OCI-LY3 (cell line): ENCODE measurements at regions not wholly inside any gene's neighbourhood (a gene's known extent, or its start where the extent isn't known, plus 50 kb on each side); places are given as distances from the start of the nearest gene placed in this dataset.

Source experiments
- H2AFZ ChIP-seq: fragments of 200-600, 300-600 bp; shearing (Covaris generic); 2 replicates; pipeline ENCODE4 v1.6.0; 2014; ENCODE audit warnings: antibody characterized with exemption, low read depth, low read length
- H3K27ac ChIP-seq: fragments of 200-600, 300-600 bp; sonication (generic); 2 replicates; pipeline ENCODE4 v1.5.1; 2014; ENCODE audit warnings: mild to moderate bottlenecking, low read length, moderate library complexity, mixed read lengths
- H3K27me3 ChIP-seq: fragments of 200-600, 300-600 bp; sonication (generic); 2 replicates; pipeline ENCODE4 v1.6.1; 2014; ENCODE audit warnings: low read depth, low read length, mixed read lengths
- H3K36me3 ChIP-seq: fragments of 200-600, 300-600 bp; sonication (generic); replicated peaks from 2 replicates; pipeline ENCODE3; 2014; ENCODE audit warnings: low read depth, low read length, mixed read lengths
- H3K4me1 ChIP-seq: fragments of 300-600, 200-600 bp; sonication (generic); 2 replicates; pipeline ENCODE4 v1.6.1; 2014; ENCODE audit warnings: low read length, mixed read lengths
- H3K4me2 ChIP-seq: fragments of 200-600, 300-600 bp; sonication (generic); 2 replicates; pipeline ENCODE4 v1.6.1; 2014; ENCODE audit warnings: low read length, mixed read lengths
- H3K4me3 ChIP-seq: fragments of 300-600, 200-600 bp; sonication (generic); 2 replicates; pipeline ENCODE4 v1.5.1; 2014; ENCODE audit warnings: antibody characterized with exemption, mild to moderate bottlenecking, low read length, moderate library complexity
- H3K79me2 ChIP-seq: fragments of 300-600, 200-600 bp; shearing (Covaris generic); 2 replicates; pipeline ENCODE4 v1.6.1; 2014; ENCODE audit warnings: mild to moderate bottlenecking, low read length, mixed read lengths
- H3K9ac ChIP-seq: fragments of 300-600, 200-600 bp; shearing (Covaris generic); 2 replicates; pipeline ENCODE4 v1.6.0; 2014; ENCODE audit warnings: mild to moderate bottlenecking, low read length, moderate library complexity
- H3K9me3 ChIP-seq: fragments of 200-600, 300-600 bp; shearing (Covaris generic); 2 replicates; pipeline ENCODE4 v1.6.1; 2014; ENCODE audit warnings: low read length, mixed read lengths; ENCODE audit not compliant: insufficient read depth
- H4K20me1 ChIP-seq: fragments of 200-600, 300-600 bp; sonication (generic); 2 replicates; pipeline ENCODE4 v1.6.1; 2016; ENCODE audit warnings: low read length, mixed read lengths; ENCODE audit not compliant: insufficient read depth
- EZH2phosphoT487 ChIP-seq: fragments of 200-600 bp; shearing (Covaris generic); IDR thresholded peaks from 2 replicates; pipeline ENCODE4 v1.6.1; 2018; ENCODE audit warnings: antibody characterized with exemption, mixed run types, low read depth
- TF ChIP-seq, protein P1 (sequence below): fragments of 200-600, 300-600 bp; sonication (generic); IDR thresholded peaks from 2 replicates; pipeline ENCODE4 v1.5.1; 2014; ENCODE audit warnings: antibody characterized with exemption, low read length, low read depth

DNA sequence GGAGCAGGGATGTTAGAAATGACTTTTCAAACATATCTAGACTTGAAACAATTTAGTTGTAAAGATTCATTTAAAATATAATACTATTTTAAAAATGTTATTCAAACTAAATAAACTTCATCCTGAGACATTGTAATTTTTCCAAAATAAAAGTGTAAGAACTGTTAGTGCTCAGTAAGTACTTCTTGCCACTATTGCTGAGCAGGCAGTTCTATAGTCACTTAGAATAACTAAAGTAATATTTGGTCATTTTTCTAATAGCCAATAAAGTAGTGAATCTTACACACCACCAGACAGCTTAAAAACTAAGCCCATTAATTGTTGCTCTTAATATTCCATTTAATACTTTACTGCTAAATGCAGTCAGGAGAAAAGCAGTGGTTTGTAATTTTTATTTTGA is 1120.0 kb upstream of the CDH10 start:
- H3K36me3 ChIP-seq: no peaks in the 10 kb centered on the region
- H3K27ac ChIP-seq: no peak overlapping the region
- no peaks in the 10 kb centered on the region for H3K79me2 ChIP-seq
- H3K4me2 ChIP-seq: no peak overlapping the region
- H3K27me3 ChIP-seq: no peaks in the 10 kb centered on the region
- no peaks in the 10 kb centered on the region for H3K4me1 ChIP-seq
- TF ChIP-seq, protein P1, sequence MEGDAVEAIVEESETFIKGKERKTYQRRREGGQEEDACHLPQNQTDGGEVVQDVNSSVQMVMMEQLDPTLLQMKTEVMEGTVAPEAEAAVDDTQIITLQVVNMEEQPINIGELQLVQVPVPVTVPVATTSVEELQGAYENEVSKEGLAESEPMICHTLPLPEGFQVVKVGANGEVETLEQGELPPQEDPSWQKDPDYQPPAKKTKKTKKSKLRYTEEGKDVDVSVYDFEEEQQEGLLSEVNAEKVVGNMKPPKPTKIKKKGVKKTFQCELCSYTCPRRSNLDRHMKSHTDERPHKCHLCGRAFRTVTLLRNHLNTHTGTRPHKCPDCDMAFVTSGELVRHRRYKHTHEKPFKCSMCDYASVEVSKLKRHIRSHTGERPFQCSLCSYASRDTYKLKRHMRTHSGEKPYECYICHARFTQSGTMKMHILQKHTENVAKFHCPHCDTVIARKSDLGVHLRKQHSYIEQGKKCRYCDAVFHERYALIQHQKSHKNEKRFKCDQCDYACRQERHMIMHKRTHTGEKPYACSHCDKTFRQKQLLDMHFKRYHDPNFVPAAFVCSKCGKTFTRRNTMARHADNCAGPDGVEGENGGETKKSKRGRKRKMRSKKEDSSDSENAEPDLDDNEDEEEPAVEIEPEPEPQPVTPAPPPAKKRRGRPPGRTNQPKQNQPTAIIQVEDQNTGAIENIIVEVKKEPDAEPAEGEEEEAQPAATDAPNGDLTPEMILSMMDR: no peak
- TF ChIP-seq EZH2phosphoT487: no peak
- no peak overlapping the region for H3K9ac ChIP-seq
- H4K20me1 ChIP-seq: no peaks in the 10 kb centered on the region
- no peak overlapping the region for H2AFZ ChIP-seq
- no peak overlapping the region for H3K4me3 ChIP-seq
- H3K9me3 ChIP-seq: no peaks in the 10 kb centered on the region

DNA sequence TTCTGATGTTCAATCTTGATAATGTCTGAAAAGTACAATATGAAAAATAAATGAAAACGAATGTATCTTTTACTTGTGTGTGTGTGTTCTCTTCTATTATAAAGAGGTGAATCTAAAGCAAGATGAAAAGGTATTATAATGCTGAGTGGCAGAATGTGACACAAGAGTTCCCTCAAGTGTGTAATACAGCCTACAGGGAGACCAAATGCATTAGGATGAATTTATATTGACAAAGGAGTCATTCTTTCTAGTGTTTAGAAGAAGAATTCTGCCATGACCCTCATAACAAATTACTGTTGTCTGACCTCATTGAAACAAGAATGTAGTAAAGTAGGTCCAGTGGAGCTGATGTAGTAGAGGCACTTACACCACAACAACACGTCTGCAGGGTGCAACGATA is 1119.0 kb upstream of the CDH10 start:
- H2AFZ ChIP-seq: no peak overlapping the region
- TF ChIP-seq EZH2phosphoT487: no peak
- TF ChIP-seq, protein P1: no peak
- H3K4me3 ChIP-seq: no peak overlapping the region
- no peaks in the 10 kb centered on the region for H3K36me3 ChIP-seq
- no peaks in the 10 kb centered on the region for H3K79me2 ChIP-seq
- no peak overlapping the region for H3K27ac ChIP-seq
- H3K4me1 ChIP-seq: no peaks in the 10 kb centered on the region
- no peaks in the 10 kb centered on the region for H3K9me3 ChIP-seq
- no peaks in the 10 kb centered on the region for H4K20me1 ChIP-seq
- H3K27me3 ChIP-seq: no peaks in the 10 kb centered on the region
- H3K9ac ChIP-seq: no peak overlapping the region
- H3K4me2 ChIP-seq: no peak overlapping the region

DNA sequence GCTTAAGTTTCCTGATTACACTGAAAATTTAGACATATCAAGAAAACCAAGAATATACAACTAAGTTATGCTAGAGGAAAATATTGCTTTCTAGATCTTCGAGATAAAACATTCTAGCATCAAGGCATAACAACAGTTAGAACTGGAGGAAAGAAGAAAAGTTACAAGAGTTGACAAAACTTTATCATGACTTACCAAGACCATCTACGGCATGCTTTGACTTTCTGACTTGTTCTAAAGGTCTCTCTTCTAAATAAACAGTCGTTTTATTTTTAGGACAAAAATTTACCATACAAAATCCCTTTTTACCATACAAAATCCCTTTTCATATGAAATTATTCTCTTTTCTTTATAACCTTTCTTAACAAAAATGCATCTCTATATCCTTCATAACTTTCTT is 1110.1 kb upstream of the CDH10 start:
- Histone ChIP-seq H3K9me3 (peaks cover 14% of the 10 kb centered on the region; the same call in 1 of the 2 replicates), H3K27ac (no peak overlapping the region), H3K79me2 (no peaks in the 10 kb centered on the region), H4K20me1 (no peaks in the 10 kb centered on the region), H3K4me1 (no peaks in the 10 kb centered on the region), H2AFZ (no peak overlapping the region), H3K4me2 (no peak overlapping the region), H3K27me3 (no peaks in the 10 kb centered on the region), H3K4me3 (no peak overlapping the region), H3K9ac (no peak overlapping the region), H3K36me3 (no peaks in the 10 kb centered on the region)
- TF ChIP-seq, protein P1: no peak
- no peak for TF ChIP-seq EZH2phosphoT487

DNA sequence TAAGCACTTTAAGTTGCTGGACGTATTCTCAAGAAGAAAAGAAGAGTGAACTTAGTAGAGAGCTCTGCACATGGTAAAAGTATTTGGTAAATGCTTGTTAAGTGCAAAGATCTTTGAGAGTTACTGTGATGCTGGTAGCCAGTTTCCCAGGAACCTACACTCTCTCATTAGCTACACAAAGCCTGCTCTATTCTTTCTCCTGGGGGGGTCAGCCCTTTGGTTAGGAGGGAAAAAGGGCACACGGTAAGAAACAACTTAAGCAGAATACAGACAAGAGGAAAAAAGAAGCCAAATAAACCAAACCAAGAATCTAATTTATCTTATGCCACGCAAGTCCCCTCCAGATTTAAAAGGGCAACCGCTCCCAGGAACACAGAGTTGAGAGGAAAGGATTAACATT is 1100.1 kb upstream of the CDH10 start:
- Histone ChIP-seq H4K20me1 (no peaks in the 10 kb centered on the region), H3K9me3 (no peaks in the 10 kb centered on the region), H3K36me3 (no peaks in the 10 kb centered on the region), H3K27ac (no peak overlapping the region), H3K4me1 (no peaks in the 10 kb centered on the region), H3K4me3 (no peak overlapping the region), H3K9ac (no peak overlapping the region), H3K4me2 (no peak overlapping the region), H2AFZ (no peak overlapping the region), H3K27me3 (no peaks in the 10 kb centered on the region), H3K79me2 (no peaks in the 10 kb centered on the region)
- no peak for TF ChIP-seq EZH2phosphoT487
- TF ChIP-seq, protein P1: no peak
